ENCODE measurements at regions not wholly inside any gene's neighbourhood (a gene's known extent, or its start where the extent isn't known, plus 50 kb on each side); places are given as distances from the start of the nearest gene placed in this dataset.

- TF ChIP-seq CTCF (IDR thresholded peaks at IDR 0.05; ENCODE audit: low read depth, low read length, poor library complexity, severe bottlenecking) (no peak), EZH2phosphoT487 (IDR thresholded peaks at IDR 0.05; ENCODE audit: borderline replicate concordance, low read length) (no peak)
These were observed 361.6 kb downstream of the TMEM135 start for GRCh38 chr11:87399341-87399740.
